Natural killer cell (primary cell): ENCODE measurements at regions not wholly inside any gene's neighbourhood (a gene's known extent, or its start where the extent isn't known, plus 50 kb on each side); places are given as distances from the start of the nearest gene placed in this dataset.

ENCODE experiments used
- ATAC-seq, 3 donors: fragments of 150-1000 bp in 2 of 3; fragments of 200-7000 bp in 1 of 3; cut with Tn5 transposase; 1 replicate in 1 of 3; 2 replicates in 2 of 3; pipeline ENCODE4 v1.10.0; 2021; ENCODE audit warnings: mild to moderate bottlenecking in 2 of 3, moderate library complexity in 2 of 3
- DNase-seq, 2 donors: peaks; one replicate each; pipeline versions ENCODE4 v3.0.0 to v3.0.0-alpha.2; 2013 to 2021; ENCODE audit warnings: mixed read lengths in 1 of 2
- H3K27ac ChIP-seq: one replicate; pipeline ENCODE4 v1.5.1; 2013; ENCODE audit warnings: mild to moderate bottlenecking, low read length
- H3K27me3 ChIP-seq: one replicate; pipeline ENCODE4 v1.6.1; 2013; ENCODE audit warnings: low read length; ENCODE audit not compliant: control insufficient read depth, insufficient read depth
- H3K36me3 ChIP-seq: one replicate; pipeline ENCODE4 v1.6.1; 2013; ENCODE audit warnings: low read length; ENCODE audit not compliant: control insufficient read depth, insufficient read depth
- H3K4me1 ChIP-seq: one replicate; pipeline ENCODE4 v1.6.1; 2013; ENCODE audit warnings: low read length; ENCODE audit not compliant: control insufficient read depth, insufficient read depth
- H3K4me3 ChIP-seq: one replicate; pipeline ENCODE4 v1.5.1; 2013; ENCODE audit warnings: low read length
- H3K9me3 ChIP-seq: one replicate; pipeline ENCODE4 v1.6.1; 2013; ENCODE audit warnings: low read length; ENCODE audit not compliant: control insufficient read depth, insufficient read depth
- H3K27ac Mint-ChIP-seq, 2 donors: one replicate each; pipeline ENCODE4 v1.8.0; 2022; ENCODE audit warnings: mild to moderate bottlenecking in 2 of 2, mixed read lengths in 2 of 2, moderate library complexity in 1 of 2
- H3K27me3 Mint-ChIP-seq, 2 donors: one replicate each; pipeline ENCODE4 v1.8.0; 2022; ENCODE audit warnings: low read depth in 2 of 2, mixed read lengths in 2 of 2
- H3K36me3 Mint-ChIP-seq: one replicate; pipeline ENCODE4 v1.8.0; 2022; ENCODE audit warnings: mixed read lengths
- H3K4me1 Mint-ChIP-seq, 2 donors: one replicate each; pipeline ENCODE4 v1.8.0; 2022; ENCODE audit warnings: mixed read lengths in 2 of 2
- H3K4me3 Mint-ChIP-seq: one replicate; pipeline ENCODE4 v1.8.0; 2022; ENCODE audit warnings: mild to moderate bottlenecking, moderate library complexity, mixed read lengths
- H3K9me3 Mint-ChIP-seq, 2 donors: one replicate each; pipeline ENCODE4 v1.8.0; 2022; ENCODE audit warnings: mixed read lengths in 2 of 2
- CTCF ChIP-seq: fragments of 200-600 bp; IDR thresholded peaks from one replicate; pipeline ENCODE4 v1.8.0; 2022; ENCODE audit warnings: antibody characterized with exemption
- whole genome bisulfite sequencing: methylation state at CpG from one replicate; pipeline ENCODE4 v1.1.7; 2013; ENCODE audit warnings: missing lambda C conversion rate; ENCODE audit not compliant: insufficient coverage; 5-methylcytosine and 5-hydroxymethylcytosine counted together
- intact Hi-C: fragments of 100-400 bp; cut with micrococcal nuclease; formaldehyde crosslinking; loops from one replicate; pipeline ENCODE4 v1.14.2; 2022

DNA sequence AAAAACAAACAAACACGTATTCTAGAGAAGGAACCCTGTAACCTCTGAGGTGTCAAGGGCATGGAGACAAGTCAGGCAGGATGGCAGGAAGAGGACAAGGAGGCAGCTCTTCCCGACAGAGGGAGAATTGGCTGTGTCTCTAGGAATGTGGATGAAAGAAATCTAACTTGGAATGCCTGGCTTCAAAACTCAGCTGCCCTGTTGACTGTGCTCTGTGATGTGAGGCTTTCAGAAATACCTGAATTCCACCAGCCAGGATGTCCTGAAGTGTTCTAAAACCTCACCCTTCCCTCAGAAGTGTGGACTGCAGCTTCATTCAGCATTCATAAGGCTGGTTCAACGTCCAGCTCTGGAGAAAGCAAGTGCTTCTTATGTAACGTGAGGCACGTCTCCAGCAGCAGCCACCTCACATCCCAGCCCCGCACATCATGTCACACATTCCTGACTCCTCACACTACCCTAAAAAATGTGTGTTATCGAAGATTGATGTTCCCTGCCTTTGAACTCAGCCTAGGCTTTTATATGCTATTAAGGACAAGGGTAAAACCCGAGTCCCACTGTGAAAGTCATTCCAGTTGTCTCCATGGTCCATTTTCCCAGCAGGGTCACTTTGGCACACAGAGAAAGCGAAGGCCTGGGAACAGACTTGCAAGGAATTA lies 398.9 kb downstream of the ETS1 start:
- ATAC-seq: no peak
- no peaks in the 10 kb centered on the region for H3K36me3 Mint-ChIP-seq
- peaks cover 55 to 57% of the 10 kb centered on the region in 2 donors for H3K4me1 Mint-ChIP-seq
- H3K27ac ChIP-seq: no peak overlapping the region
- intact Hi-C loops: no loop called here
- H3K4me3 ChIP-seq: no peak overlapping the region
- TF ChIP-seq CTCF: no peak
- H3K27me3 ChIP-seq: no peaks in the 10 kb centered on the region
- no peak for DNase-seq
- H3K9me3 Mint-ChIP-seq: peaks cover 0 to 3% of the 10 kb centered on the region in 2 donors
- H3K4me1 ChIP-seq: peaks cover 40% of the 10 kb centered on the region
- H3K4me3 Mint-ChIP-seq: no peak overlapping the region
- H3K27me3 Mint-ChIP-seq: no peaks in the 10 kb centered on the region
- no peaks in the 10 kb centered on the region for H3K36me3 ChIP-seq
- peaks cover 7% of the 10 kb centered on the region for H3K9me3 ChIP-seq
- WGBS: 92% methylated on average over 9 of the region's 9 CpGs
- peak overlapping the region; percentile 52 to 72 for H3K27ac Mint-ChIP-seq

- Mint-ChIP-seq H3K27me3 (no peaks in the 10 kb centered on the region), H3K4me1 (peaks cover 48 to 54% of the 10 kb centered on the region in 2 donors), H3K9me3 (peaks cover 0 to 3% of the 10 kb centered on the region in 2 donors), H3K4me3 (no peak overlapping the region), H3K27ac (peak overlapping the region; percentile 52 to 72), H3K36me3 (no peaks in the 10 kb centered on the region)
- Histone ChIP-seq H3K4me1 (peaks cover 35% of the 10 kb centered on the region), H3K27me3 (no peaks in the 10 kb centered on the region), H3K27ac (no peak overlapping the region), H3K36me3 (no peaks in the 10 kb centered on the region), H3K9me3 (peaks cover 7% of the 10 kb centered on the region), H3K4me3 (no peak overlapping the region)
- no peak for DNase-seq
- TF ChIP-seq CTCF: no peak
- ATAC-seq: no peak
- WGBS: 100% methylated on average over 1 of the region's 1 CpG
- intact Hi-C loops: no loop called here
Measured at GRCh38 chr11:128187835-128188234, 399.5 kb downstream of the ETS1 start.

DNA sequence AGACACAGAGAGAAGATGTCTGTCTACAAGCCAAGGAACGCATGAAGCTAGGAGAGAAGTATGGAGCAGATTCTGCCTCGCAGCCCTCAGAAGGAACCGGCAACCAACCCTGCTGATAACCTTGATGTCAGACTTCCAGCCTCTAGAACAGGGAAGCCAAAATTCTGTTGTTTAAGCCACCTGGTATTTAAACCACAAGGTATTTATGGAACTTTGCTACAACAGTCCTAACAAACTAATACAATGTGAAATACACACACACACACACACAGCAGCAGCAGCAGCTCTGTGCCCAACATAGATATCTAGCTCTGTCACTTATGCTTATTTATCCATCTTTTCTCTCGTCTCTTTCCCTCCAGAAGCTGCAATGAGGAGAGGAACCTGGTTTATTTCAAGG lies 400.0 kb downstream of the ETS1 start:
- H3K27me3 Mint-ChIP-seq: no peaks in the 10 kb centered on the region

More for the DNA sequence above, 400.0 kb downstream of the ETS1 start:
- H3K36me3 Mint-ChIP-seq: no peaks in the 10 kb centered on the region
- peaks cover 33% of the 10 kb centered on the region for H3K4me1 ChIP-seq
- no peaks in the 10 kb centered on the region for H3K27me3 ChIP-seq
- WGBS: 91% methylated on average over 4 of the region's 4 CpGs
- no peak for ATAC-seq
- H3K4me3 ChIP-seq: no peak overlapping the region
- peaks cover 0 to 3% of the 10 kb centered on the region in 2 donors for H3K9me3 Mint-ChIP-seq
- no peak for TF ChIP-seq CTCF
- H3K36me3 ChIP-seq: no peaks in the 10 kb centered on the region
- peaks cover 46 to 51% of the 10 kb centered on the region in 2 donors for H3K4me1 Mint-ChIP-seq
- H3K9me3 ChIP-seq: peaks cover 7% of the 10 kb centered on the region
- H3K4me3 Mint-ChIP-seq: no peak overlapping the region
- no peak for DNase-seq
- intact Hi-C loops: no loop called here
- no peak overlapping the region for H3K27ac ChIP-seq
- peak overlapping the region in 1 of 2 donors; percentile 72 for H3K27ac Mint-ChIP-seq
